ENCODE measurements at regions not wholly inside any gene's neighbourhood (a gene's known extent, or its start where the extent isn't known, plus 50 kb on each side); places are given as distances from the start of the nearest gene placed in this dataset.

DNA sequence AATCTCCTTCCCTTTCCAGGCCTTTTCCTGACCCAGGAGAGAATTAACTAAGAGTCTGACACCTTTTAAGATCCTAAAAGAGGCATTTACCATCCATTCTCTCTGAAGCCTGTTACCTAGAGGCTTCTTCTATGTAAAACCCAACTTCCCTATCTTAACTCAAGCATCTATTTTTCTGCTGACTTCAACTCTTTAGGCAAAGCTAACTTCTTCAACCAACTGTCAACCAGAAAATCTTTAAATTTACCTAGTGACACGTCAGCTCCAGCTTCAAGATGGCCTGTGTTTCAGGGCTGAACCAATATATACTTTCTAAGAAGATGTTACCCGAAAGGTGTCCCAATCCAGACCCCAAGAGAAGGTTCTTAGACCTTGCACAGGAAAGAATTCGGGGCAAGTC lies 492.3 kb upstream of the AUTS2 start:
- TF ChIP-seq CTCF (IDR thresholded peaks at IDR 0.05) = no peak
- TF ChIP-seq POLR2A (IDR thresholded peaks at IDR 0.05) = no peak
